Islet precursor cell (in vitro differentiated cells): ENCODE measurements at regions not wholly inside any gene's neighbourhood (a gene's known extent, or its start where the extent isn't known, plus 50 kb on each side); places are given as distances from the start of the nearest gene placed in this dataset.

Experiments
- DNase-seq: peaks from one replicate; pipeline ENCODE4 v3.0.0-alpha.2; 2018

DNA sequence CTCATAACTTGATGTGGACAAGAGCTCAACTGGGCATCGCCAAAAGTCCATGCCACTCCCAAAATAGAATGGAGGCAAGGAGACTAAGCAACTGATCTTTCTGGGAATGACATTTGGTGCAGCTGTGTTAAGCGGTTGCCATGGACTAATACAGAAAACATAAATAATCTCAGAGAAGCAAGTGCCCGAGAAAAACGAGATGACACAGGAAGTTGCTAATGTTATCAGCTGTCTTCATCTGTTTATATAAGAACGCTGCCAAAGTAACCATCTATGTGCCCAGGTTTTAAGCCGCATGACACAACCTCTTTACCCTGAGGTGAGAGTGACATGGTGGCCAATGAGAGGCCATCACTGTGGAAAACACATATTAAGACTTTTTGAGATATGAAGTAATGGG is 54.9 kb upstream of the SACS start:
- no peak for DNase-seq

DNA sequence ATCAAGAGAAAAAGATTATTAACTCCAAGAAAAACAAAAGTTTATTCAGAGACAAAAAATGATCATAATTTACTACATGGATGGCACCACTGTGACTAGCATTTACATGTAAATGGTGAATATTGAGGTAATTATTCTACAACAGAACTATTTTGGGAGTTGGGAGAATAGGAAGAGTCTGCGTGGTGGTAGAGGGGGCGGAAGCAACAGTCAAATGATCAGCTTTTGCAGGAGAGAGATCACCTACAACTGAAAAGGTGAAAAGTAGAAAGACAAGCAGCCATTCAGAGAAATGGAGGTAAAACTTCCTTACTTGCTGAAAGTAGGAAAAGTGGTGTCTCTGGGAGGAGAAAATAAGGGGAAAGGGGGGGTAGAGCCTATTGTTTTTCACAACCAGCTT is 62.8 kb upstream of the SACS start:
- no peak for DNase-seq

GRCh38 chr13:23497191-23497590 is 63.7 kb upstream of the SACS start:
- DNase-seq = no peak

GRCh38 chr13:23500849-23501248 is 67.3 kb upstream of the SACS start:
- DNase-seq = no peak

- no peak for DNase-seq
Observed at GRCh38 chr13:23504180-23504579, 66.0 kb upstream of the TNFRSF19 start.

DNA sequence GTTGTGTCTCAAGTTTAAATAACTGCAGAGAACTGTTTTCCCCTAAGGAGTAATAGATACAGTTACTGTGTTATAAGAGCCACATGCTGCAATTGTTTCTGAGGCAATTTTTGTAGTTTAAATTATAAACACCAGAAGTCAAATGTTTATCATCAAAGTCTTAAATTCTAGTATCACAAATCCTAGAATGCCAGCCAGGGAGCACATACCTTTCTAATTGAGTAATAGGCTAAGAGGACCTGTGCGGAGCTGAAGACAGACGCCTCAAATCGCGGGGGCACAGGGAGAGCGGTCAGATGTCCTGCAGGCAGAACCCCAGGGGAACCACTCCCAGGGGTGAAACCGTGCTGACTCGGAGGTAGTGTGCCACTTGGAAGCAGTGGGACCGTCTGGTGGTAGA is 65.2 kb upstream of the TNFRSF19 start:
- peak; percentile 68 for DNase-seq

- no peak for DNase-seq
Observed at GRCh38 chr13:23506071-23506806, 64.0 kb upstream of the TNFRSF19 start.

GRCh38 chr13:23506807-23507291 is 63.4 kb upstream of the TNFRSF19 start:
- peak; percentile 73 for DNase-seq

DNA sequence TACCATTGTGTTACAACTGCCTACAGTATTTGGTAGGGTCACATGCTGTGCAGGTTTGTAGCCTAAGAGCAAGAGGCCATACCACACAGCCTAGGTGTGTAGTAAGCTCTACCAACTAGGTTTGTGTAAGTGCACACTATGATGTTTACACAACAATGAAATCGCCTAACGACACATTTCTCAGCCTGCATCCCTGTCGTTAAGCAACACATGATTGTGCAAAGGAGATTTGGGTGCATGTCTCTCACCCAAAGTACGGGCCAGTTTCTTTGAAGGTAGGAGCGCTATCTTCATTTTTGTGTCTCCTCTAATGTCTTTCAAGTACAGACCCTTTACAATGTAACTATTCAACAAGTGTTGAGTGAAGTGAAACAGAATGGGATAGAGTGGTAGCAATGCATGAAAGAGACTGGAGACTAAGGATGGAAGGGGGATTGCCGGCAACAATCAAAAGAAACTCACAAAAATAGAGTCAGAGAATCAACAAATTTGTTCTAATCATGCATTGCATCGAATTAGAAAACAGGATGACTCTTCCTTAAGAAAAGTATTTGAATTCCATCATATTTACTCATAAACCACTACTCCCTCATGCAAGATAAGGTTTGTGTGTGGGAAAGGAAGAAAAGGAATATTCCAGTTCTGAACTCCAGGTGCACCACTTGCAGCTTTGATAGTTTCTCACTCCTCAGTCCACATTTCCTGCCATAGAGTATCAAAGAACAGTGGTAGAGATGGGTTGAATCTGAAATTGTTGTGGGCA is 60.2 kb upstream of the TNFRSF19 start:
- no peak for DNase-seq

- no peak for DNase-seq
Observed at GRCh38 chr13:23510544-23510916, 59.7 kb upstream of the TNFRSF19 start.

GRCh38 chr13:23510979-23511735 is 59.1 kb upstream of the TNFRSF19 start:
- peak; percentile 62 for DNase-seq

DNA sequence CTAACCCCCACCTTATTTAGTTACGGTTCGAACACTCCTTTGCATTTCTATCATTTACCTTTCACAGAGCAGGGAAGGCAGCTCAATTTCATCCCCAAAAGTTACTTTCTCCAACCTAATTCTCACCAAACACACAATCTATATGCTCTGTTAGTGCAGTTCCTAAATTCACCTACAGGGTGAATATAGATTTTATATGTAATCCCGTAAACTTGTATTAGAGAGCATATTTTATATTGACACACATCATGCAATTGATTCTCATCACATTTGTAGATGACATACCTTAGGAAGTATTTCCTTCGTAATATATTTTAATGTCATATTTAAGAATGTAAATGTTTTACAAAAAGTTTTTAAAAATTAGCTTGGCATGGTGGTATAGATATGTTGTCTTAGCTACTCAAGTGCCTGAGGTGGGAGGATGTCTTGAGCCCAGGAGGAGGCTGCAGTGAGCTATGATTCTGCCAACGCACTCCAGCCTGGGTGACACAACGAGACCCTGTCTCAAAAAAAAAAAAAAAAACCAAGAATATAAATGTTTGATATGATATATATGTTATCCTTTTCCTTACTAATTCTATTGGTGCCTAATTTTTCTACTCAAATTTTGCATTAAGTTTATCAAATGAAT is 57.3 kb upstream of the TNFRSF19 start:
- DNase-seq = no peak

GRCh38 chr13:23513455-23513854 is 56.8 kb upstream of the TNFRSF19 start:
- no peak for DNase-seq

GRCh38 chr13:23514076-23514475 is 56.1 kb upstream of the TNFRSF19 start:
- no peak for DNase-seq

DNA sequence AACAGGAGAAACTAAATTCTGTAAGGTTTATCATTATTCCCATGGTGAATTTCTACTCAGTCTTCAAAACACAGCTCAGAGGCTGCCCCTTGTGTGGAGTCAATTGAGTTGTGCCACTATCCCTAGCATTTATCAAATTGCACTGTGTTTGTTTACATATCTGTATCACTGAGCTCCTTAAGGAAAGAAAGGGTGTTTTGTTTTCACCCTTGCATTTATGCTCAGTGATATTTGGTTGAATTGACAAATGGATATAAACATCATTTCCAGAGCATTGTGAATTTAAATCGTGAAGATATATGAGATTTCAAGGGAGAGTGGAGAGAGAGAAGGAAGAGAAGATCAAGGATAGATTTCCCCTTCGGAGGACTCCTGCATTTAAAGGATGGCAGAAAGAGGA is 55.1 kb upstream of the TNFRSF19 start:
- DNase-seq = no peak

DNA sequence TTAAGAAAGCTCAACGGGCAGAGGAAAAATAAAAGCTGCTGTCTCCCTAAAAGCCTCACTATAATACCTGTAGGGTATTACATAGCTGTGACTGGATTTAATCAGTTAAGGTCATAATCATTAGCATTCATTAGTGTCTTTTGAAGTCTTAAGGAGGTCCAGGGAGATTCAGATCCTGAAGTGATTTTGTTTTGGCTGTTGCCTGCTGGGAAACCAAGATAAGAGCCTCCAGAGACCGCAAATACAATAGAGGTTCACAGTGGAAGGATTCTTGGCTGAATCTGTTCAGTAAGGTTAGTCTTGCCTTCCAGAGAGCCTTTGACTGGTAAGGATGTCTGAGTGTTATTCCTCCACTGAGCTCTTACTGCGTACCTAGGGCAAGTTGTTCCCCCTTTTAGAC is 54.0 kb upstream of the TNFRSF19 start:
- no peak for DNase-seq

GRCh38 chr13:23516702-23517101 is 53.5 kb upstream of the TNFRSF19 start:
- no peak for DNase-seq

DNA sequence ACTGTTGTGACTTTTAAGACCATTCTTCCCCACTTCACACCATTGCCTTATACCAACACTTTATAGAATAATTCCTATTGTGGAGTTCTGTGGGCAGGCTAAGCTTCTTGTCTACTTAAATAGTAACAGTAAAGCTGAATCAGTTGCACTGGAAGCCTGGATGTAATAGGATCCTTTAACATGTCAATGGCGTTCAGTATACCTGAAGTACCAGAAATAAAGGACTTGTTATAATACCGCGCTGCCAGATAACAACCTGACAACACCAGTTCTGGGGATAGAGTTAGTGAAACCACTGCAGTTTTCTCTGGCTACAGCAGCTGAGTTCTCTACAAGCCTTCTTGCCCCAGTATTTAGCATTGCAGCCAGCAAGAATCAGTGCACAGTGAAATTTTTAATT is 52.0 kb upstream of the TNFRSF19 start:
- no peak for DNase-seq
